ENCODE measurements at regions not wholly inside any gene's neighbourhood (a gene's known extent, or its start where the extent isn't known, plus 50 kb on each side); places are given as distances from the start of the nearest gene placed in this dataset.

DNA sequence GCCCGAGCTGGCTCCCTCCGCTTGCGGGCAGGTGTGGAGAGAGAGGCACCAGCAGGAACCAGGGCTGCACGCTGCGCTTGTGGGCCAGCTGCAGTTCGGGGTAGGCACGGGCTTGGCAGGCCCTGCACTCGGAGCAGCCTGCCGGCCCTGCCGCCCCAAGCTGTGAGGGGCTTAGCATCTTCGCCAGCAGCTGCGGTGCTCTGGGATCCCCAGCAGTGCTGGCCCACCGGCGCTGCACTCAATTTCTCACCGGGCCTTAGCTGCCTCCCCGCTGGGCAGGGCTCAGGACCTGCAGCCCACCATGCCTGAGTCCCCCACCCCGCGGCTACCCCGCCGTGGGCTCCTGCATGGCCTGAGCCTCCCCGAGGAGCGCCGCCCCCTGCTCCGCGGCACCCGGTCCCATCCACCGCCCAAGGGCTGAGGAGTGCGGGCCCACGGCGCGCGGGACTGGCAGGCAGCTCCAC lies 434.4 kb upstream of the RGPD4 start:
- Histone ChIP-seq H3K27ac (ENCODE audit: low read depth in 1 of 2, low read length in 1 of 2) (no peak overlapping the region), H3K4me3 (no peak overlapping the region), H3K27me3 (ENCODE audit: control insufficient read depth in 3 of 3, insufficient read depth in 3 of 3, low read length in 2 of 3) (no peaks in the 10 kb centered on the region), H3K36me3 (ENCODE audit: control insufficient read depth in 4 of 4, insufficient read depth in 4 of 4, low read length in 4 of 4) (no peaks in the 10 kb centered on the region), H3K9ac (ENCODE audit: insufficient read depth in 1 of 2, low read length in 2 of 2) (no peak overlapping the region), H3K9me3 (ENCODE audit: control insufficient read depth in 4 of 4, insufficient read depth in 3 of 4, low read length in 3 of 4) (no peaks in the 10 kb centered on the region), H3K4me1 (ENCODE audit: control insufficient read depth in 5 of 5, insufficient read depth in 5 of 5, low read length in 5 of 5) (no peaks in the 10 kb centered on the region)
- WGBS, 2 donors = 94 to 95% methylated on average over 32 of the region's 32 CpGs
- DNase-seq = no peak
- TF ChIP-seq, protein P1, sequence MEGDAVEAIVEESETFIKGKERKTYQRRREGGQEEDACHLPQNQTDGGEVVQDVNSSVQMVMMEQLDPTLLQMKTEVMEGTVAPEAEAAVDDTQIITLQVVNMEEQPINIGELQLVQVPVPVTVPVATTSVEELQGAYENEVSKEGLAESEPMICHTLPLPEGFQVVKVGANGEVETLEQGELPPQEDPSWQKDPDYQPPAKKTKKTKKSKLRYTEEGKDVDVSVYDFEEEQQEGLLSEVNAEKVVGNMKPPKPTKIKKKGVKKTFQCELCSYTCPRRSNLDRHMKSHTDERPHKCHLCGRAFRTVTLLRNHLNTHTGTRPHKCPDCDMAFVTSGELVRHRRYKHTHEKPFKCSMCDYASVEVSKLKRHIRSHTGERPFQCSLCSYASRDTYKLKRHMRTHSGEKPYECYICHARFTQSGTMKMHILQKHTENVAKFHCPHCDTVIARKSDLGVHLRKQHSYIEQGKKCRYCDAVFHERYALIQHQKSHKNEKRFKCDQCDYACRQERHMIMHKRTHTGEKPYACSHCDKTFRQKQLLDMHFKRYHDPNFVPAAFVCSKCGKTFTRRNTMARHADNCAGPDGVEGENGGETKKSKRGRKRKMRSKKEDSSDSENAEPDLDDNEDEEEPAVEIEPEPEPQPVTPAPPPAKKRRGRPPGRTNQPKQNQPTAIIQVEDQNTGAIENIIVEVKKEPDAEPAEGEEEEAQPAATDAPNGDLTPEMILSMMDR (IDR thresholded peaks at IDR 0.05; ENCODE audit: control extremely low read depth, extremely low read depth) = no peak
- no peak for ATAC-seq (ENCODE audit: insufficient read depth, low FRiP score)

DNA sequence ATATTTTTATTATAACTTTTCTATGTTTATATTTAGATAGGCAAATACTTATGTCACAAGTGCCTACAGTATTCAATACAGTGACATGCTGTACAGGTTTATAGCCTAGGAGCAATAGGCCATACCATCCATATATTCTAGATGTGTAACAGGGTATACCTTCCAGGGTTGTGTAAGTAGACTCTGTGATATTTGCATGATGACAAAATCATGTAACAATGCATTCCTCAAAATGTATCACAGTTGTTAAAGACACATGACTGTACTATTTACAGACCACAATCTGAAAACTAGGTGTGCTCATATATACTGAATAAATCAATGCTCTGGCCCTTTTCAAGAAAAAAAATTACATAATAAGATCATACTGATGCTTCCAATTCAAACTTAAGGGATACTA lies 433.2 kb upstream of the RGPD4 start:
- TF ChIP-seq, protein P1 (IDR thresholded peaks at IDR 0.05; ENCODE audit: control extremely low read depth, extremely low read depth) = no peak
- Histone ChIP-seq H3K36me3 (ENCODE audit: control insufficient read depth in 4 of 4, insufficient read depth in 4 of 4, low read length in 4 of 4) (no peaks in the 10 kb centered on the region), H3K9ac (ENCODE audit: insufficient read depth in 1 of 2, low read length in 2 of 2) (no peak overlapping the region), H3K27me3 (ENCODE audit: control insufficient read depth in 3 of 3, insufficient read depth in 3 of 3, low read length in 2 of 3) (no peaks in the 10 kb centered on the region), H3K9me3 (ENCODE audit: control insufficient read depth in 4 of 4, insufficient read depth in 3 of 4, low read length in 3 of 4) (no peaks in the 10 kb centered on the region), H3K4me1 (ENCODE audit: control insufficient read depth in 5 of 5, insufficient read depth in 5 of 5, low read length in 5 of 5) (no peaks in the 10 kb centered on the region), H3K4me3 (no peak overlapping the region), H3K27ac (ENCODE audit: low read depth in 1 of 2, low read length in 1 of 2) (no peak overlapping the region)
- DNase-seq (no peak), ATAC-seq (ENCODE audit: insufficient read depth, low FRiP score) (no peak)

DNA sequence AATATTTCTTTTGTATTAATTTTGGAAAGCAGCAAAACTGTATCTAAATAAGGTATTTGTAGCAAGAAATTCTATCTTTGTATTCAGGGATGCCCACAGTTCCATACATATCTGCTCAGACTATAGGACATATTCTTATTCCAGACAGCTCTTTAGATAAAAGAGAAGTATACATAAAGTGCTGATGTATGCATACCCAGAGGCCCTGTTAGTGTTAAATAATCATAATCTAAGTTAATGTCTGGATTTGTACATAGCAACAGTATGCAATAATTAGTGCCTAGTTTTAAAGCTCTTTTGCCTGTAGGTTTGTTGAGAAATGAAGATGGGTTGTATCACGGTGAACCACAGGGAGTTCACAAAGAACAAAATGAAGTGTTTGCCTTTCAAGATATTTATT lies 428.0 kb upstream of the RGPD4 start:
- 96 to 98% methylated on average over 1 of the region's 1 CpG for WGBS, 2 donors
- Histone ChIP-seq H3K9ac (ENCODE audit: insufficient read depth in 1 of 2, low read length in 2 of 2) (no peak overlapping the region), H3K4me3 (no peak overlapping the region)

DNA sequence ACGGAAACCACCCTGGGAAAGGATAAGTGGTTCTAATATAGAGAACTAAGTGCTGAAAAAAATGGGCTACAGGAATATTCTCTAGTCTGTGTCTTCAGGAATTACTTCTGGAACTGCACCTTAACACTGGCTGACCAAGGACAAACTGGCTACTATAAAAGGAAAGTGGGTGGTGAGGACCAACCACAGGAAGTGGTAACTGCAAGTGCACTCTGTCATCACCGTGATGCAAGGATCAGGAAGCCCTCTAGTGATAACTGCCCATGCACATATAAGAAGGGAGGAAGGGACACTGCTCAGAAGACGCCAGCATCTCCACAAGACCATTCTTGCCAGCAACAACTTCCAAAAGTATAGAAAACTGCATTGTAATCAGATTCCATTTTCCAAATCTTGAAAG lies 424.4 kb upstream of the RGPD4 start:
- Histone ChIP-seq H3K9me3 (ENCODE audit: control insufficient read depth in 4 of 4, insufficient read depth in 3 of 4, low read length in 3 of 4) (no peaks in the 10 kb centered on the region), H3K27ac (ENCODE audit: low read depth in 1 of 2, low read length in 1 of 2) (no peak overlapping the region), H3K27me3 (ENCODE audit: control insufficient read depth in 3 of 3, insufficient read depth in 3 of 3, low read length in 2 of 3) (no peaks in the 10 kb centered on the region), H3K36me3 (ENCODE audit: control insufficient read depth in 4 of 4, insufficient read depth in 4 of 4, low read length in 4 of 4) (no peaks in the 10 kb centered on the region), H3K4me1 (ENCODE audit: control insufficient read depth in 5 of 5, insufficient read depth in 5 of 5, low read length in 5 of 5) (no peaks in the 10 kb centered on the region), H3K9ac (ENCODE audit: insufficient read depth in 1 of 2, low read length in 2 of 2) (no peak overlapping the region), H3K4me3 (no peak overlapping the region)
- TF ChIP-seq, protein P1 (IDR thresholded peaks at IDR 0.05; ENCODE audit: control extremely low read depth, extremely low read depth) = no peak
- WGBS, 2 donors = 32 to 56% methylated on average over 3 of the region's 3 CpGs
- DNase-seq (no peak), ATAC-seq (ENCODE audit: insufficient read depth, low FRiP score) (no peak)

More for the DNA sequence above, 428.0 kb upstream of the RGPD4 start:
- H3K4me1 ChIP-seq (ENCODE audit: control insufficient read depth in 5 of 5, insufficient read depth in 5 of 5, low read length in 5 of 5) = no peaks in the 10 kb centered on the region
- TF ChIP-seq, protein P1 (IDR thresholded peaks at IDR 0.05; ENCODE audit: control extremely low read depth, extremely low read depth) = no peak
- ATAC-seq (ENCODE audit: insufficient read depth, low FRiP score) = no peak
- DNase-seq = no peak
- no peaks in the 10 kb centered on the region for H3K27me3 ChIP-seq (ENCODE audit: control insufficient read depth in 3 of 3, insufficient read depth in 3 of 3, low read length in 2 of 3)
- H3K36me3 ChIP-seq (ENCODE audit: control insufficient read depth in 4 of 4, insufficient read depth in 4 of 4, low read length in 4 of 4) = no peaks in the 10 kb centered on the region
- no peaks in the 10 kb centered on the region for H3K9me3 ChIP-seq (ENCODE audit: control insufficient read depth in 4 of 4, insufficient read depth in 3 of 4, low read length in 3 of 4)
- H3K27ac ChIP-seq (ENCODE audit: low read depth in 1 of 2, low read length in 1 of 2) = no peak overlapping the region
